Large intestine (tissue), 3 donors: ENCODE measurements at regions not wholly inside any gene's neighbourhood (a gene's known extent, or its start where the extent isn't known, plus 50 kb on each side); places are given as distances from the start of the nearest gene placed in this dataset.
"Not testable (repeated sequence)": the region's sequence is repeated elsewhere in the genome, so short reads cannot be mapped to it uniquely, and the experiment has no call there.

Experiments
- DNase-seq, 2 donors: peaks; one replicate each; pipeline versions ENCODE4 v3.0.0 to v3.0.0-alpha.2; 2013
- H3K27ac ChIP-seq: one replicate; pipeline ENCODE4 v1.5.1; 2013; ENCODE audit warnings: low read length
- H3K27me3 ChIP-seq: 2 replicates; pipeline ENCODE4 v1.6.1; 2013; ENCODE audit warnings: low read length; ENCODE audit not compliant: control insufficient read depth, insufficient read depth
- H3K36me3 ChIP-seq: 2 replicates; pipeline ENCODE4 v1.6.1; 2013; ENCODE audit warnings: low read length; ENCODE audit not compliant: control insufficient read depth, insufficient read depth
- H3K4me1 ChIP-seq: one replicate; pipeline ENCODE4 v1.6.1; 2013; ENCODE audit warnings: low read length; ENCODE audit not compliant: control insufficient read depth, insufficient read depth
- H3K4me3 ChIP-seq: one replicate; pipeline ENCODE4 v1.5.1; 2013; ENCODE audit warnings: low read length
- H3K9me3 ChIP-seq: one replicate; pipeline ENCODE4 v1.6.1; 2013; ENCODE audit warnings: mild to moderate bottlenecking, low read depth, low read length, moderate library complexity; ENCODE audit not compliant: control insufficient read depth
- WGBS: methylation state at CpG from one replicate; pipeline ENCODE4 v1.1.5; 2013; ENCODE audit warnings: low lambda C conversion rate; ENCODE audit not compliant: insufficient coverage; 5-methylcytosine and 5-hydroxymethylcytosine counted together

- Histone ChIP-seq H3K27ac (no peak overlapping the region), H3K36me3 (no peaks in the 10 kb centered on the region), H3K9me3 (no peaks in the 10 kb centered on the region), H3K27me3 (peaks cover 32% of the 10 kb centered on the region), H3K4me1 (peaks cover 3% of the 10 kb centered on the region), H3K4me3 (no peak overlapping the region)
- 100% methylated on average over 1 of the region's 9 CpGs for whole genome bisulfite sequencing
- DNase-seq, result no peak
These were observed 97.9 kb upstream of the METTL14 start for GRCh38 chr4:118587116-118587831.

- Histone ChIP-seq H3K4me3 (no peak overlapping the region), H3K4me1 (peaks cover 3% of the 10 kb centered on the region), H3K27me3 (peaks cover 32% of the 10 kb centered on the region), H3K27ac (no peak overlapping the region), H3K9me3 (no peaks in the 10 kb centered on the region), H3K36me3 (no peaks in the 10 kb centered on the region)
- WGBS, result no CpG with 5 or more reads among the region's 4 CpGs
- no peak for DNase-seq
These were observed 97.2 kb upstream of the METTL14 start for GRCh38 chr4:118587946-118588345.

GRCh38 chr4:118589471-118590055 lies 95.6 kb upstream of the METTL14 start:
- no peak for DNase-seq
- WGBS, result 88% methylated on average over 2 of the region's 9 CpGs
- Histone ChIP-seq H3K9me3 (no peaks in the 10 kb centered on the region), H3K4me3 (no peak overlapping the region), H3K27me3 (peaks cover 30% of the 10 kb centered on the region), H3K36me3 (no peaks in the 10 kb centered on the region), H3K4me1 (peaks cover 3% of the 10 kb centered on the region), H3K27ac (no peak overlapping the region)

GRCh38 chr4:118591339-118592046 lies 93.7 kb upstream of the METTL14 start:
- H3K27ac ChIP-seq, result peak overlapping the region; percentile 70
- DNase-seq, result peak; percentile 98
- H3K4me3 ChIP-seq, result peak overlapping the region; percentile 64
- H3K4me1 ChIP-seq, H3K36me3 ChIP-seq, H3K9me3 ChIP-seq: not testable (repeated sequence)
- H3K27me3 ChIP-seq, result peaks cover 12% of the 10 kb centered on the region
- no CpG with 5 or more reads among the region's 28 CpGs for WGBS

GRCh38 chr4:118592289-118592688 lies 92.9 kb upstream of the METTL14 start:
- H3K4me3 ChIP-seq, result peak overlapping the region; percentile 64
- H3K27ac ChIP-seq, DNase-seq, H3K36me3 ChIP-seq, H3K9me3 ChIP-seq, H3K4me1 ChIP-seq: not testable (repeated sequence)
- peaks cover 10% of the 10 kb centered on the region for H3K27me3 ChIP-seq
- WGBS, result no CpG with 5 or more reads among the region's 14 CpGs

- WGBS, result no CpG with 5 or more reads among the region's 3 CpGs
- not testable (repeated sequence) for H3K9me3 ChIP-seq, H3K4me1 ChIP-seq, H3K27me3 ChIP-seq, H3K4me3 ChIP-seq, H3K27ac ChIP-seq, H3K36me3 ChIP-seq, DNase-seq
These were observed 89.3 kb upstream of the METTL14 start for GRCh38 chr4:118595883-118596282.

- not testable (repeated sequence) for H3K27me3 ChIP-seq, DNase-seq, H3K9me3 ChIP-seq, H3K4me1 ChIP-seq, H3K4me3 ChIP-seq, H3K27ac ChIP-seq, H3K36me3 ChIP-seq
- no CpG with 5 or more reads among the region's 4 CpGs for WGBS
These were observed 60.1 kb upstream of the METTL14 start for GRCh38 chr4:118625097-118625496.

GRCh38 chr4:118629697-118630096 lies 55.5 kb upstream of the METTL14 start:
- H3K27ac ChIP-seq, H3K27me3 ChIP-seq, H3K4me3 ChIP-seq, H3K4me1 ChIP-seq, H3K36me3 ChIP-seq, DNase-seq, H3K9me3 ChIP-seq: not testable (repeated sequence)
- whole genome bisulfite sequencing, result no CpG with 5 or more reads among the region's 2 CpGs

- H3K9me3 ChIP-seq, DNase-seq, H3K36me3 ChIP-seq, H3K27me3 ChIP-seq, H3K4me1 ChIP-seq, H3K4me3 ChIP-seq, H3K27ac ChIP-seq: not testable (repeated sequence)
- WGBS, result no CpG with 5 or more reads among the region's 7 CpGs
These were observed 54.3 kb upstream of the METTL14 start for GRCh38 chr4:118630897-118631296.

- WGBS, result no CpG with 5 or more reads among the region's 11 CpGs
- not testable (repeated sequence) for H3K36me3 ChIP-seq, H3K4me3 ChIP-seq, DNase-seq, H3K4me1 ChIP-seq, H3K27me3 ChIP-seq, H3K9me3 ChIP-seq, H3K27ac ChIP-seq
These were observed 53.7 kb upstream of the METTL14 start for GRCh38 chr4:118631321-118632050.
